ENCODE measurements at regions not wholly inside any gene's neighbourhood (a gene's known extent, or its start where the extent isn't known, plus 50 kb on each side); places are given as distances from the start of the nearest gene placed in this dataset.

- TF ChIP-seq KDM4B (CRISPR knock-in tag; IDR thresholded peaks at IDR 0.05) (no peak), ZFX (CRISPR knock-in tag; IDR thresholded peaks at IDR 0.05; ENCODE audit: low read depth) (no peak), ZNF124 (CRISPR knock-in tag; IDR thresholded peaks at IDR 0.05) (no peak), ZNF333 (CRISPR knock-in tag; IDR thresholded peaks at IDR 0.05; ENCODE audit: borderline replicate concordance) (no peak), TGIF2 (CRISPR knock-in tag; IDR thresholded peaks at IDR 0.05) (no peak), ZNF597 (CRISPR knock-in tag; IDR thresholded peaks at IDR 0.05) (no peak), CTCF (CRISPR knock-in tag; IDR thresholded peaks at IDR 0.05) (no peak), ZBED4 (CRISPR knock-in tag; IDR thresholded peaks at IDR 0.05; ENCODE audit: borderline replicate concordance) (no peak), GATA4 (IDR thresholded peaks at IDR 0.05; ENCODE audit: borderline replicate concordance, low read depth) (no peak), ELF1 (CRISPR knock-in tag; IDR thresholded peaks at IDR 0.05) (no peak)
Observed at GRCh38 chr2:12857891-12858290, 141.2 kb downstream of the TRIB2 start.

Data from HepG2 (cell line).